SK-N-SH (cell line): ENCODE measurements at regions not wholly inside any gene's neighbourhood (a gene's known extent, or its start where the extent isn't known, plus 50 kb on each side); places are given as distances from the start of the nearest gene placed in this dataset.

Experiments
- CTCF ChIP-seq: fragments of 200-600 bp; sonication (generic); IDR thresholded peaks from 2 replicates; pipeline ENCODE4 v1.6.1; 2017; ENCODE audit warnings: antibody characterized with exemption, mild to moderate bottlenecking, moderate library complexity
- EZH2phosphoT487 ChIP-seq: fragments of 200-600 bp; sonication (generic); IDR thresholded peaks from 2 replicates; pipeline ENCODE4 v1.6.1; 2017; ENCODE audit warnings: low read depth, mixed run types, mild to moderate bottlenecking, antibody characterized with exemption, moderate library complexity, borderline replicate concordance
- FOSL2 ChIP-seq: IDR thresholded peaks from 2 replicates; pipeline ENCODE4 v1.4.0; 2012; ENCODE audit warnings: low read depth, mild to moderate bottlenecking, moderate library complexity, borderline replicate concordance
- MEF2A ChIP-seq: IDR thresholded peaks from 2 replicates; pipeline ENCODE4 v1.4.0; 2012; ENCODE audit warnings: low read depth, borderline replicate concordance
- MXI1 ChIP-seq: IDR thresholded peaks from 2 replicates; pipeline ENCODE4 v1.6.1; 2012; ENCODE audit warnings: mild to moderate bottlenecking, low read depth, low read length, improper control_type of control experiment
- NRF1 ChIP-seq: IDR thresholded peaks from 2 replicates; pipeline ENCODE4 v1.6.1; 2012; ENCODE audit warnings: low read depth, mild to moderate bottlenecking, low read length
- POLR2AphosphoS5 ChIP-seq: IDR thresholded peaks from 2 replicates; pipeline ENCODE4 v1.6.1; 2012; ENCODE audit warnings: low read depth, low read length
- RAD21 ChIP-seq: IDR thresholded peaks from 2 replicates; pipeline ENCODE4 v1.6.1; 2012; ENCODE audit warnings: mild to moderate bottlenecking, low read length
- SMC3 ChIP-seq: IDR thresholded peaks from 2 replicates; pipeline ENCODE4 v1.6.1; 2012; ENCODE audit warnings: low read depth, low read length, improper control_type of control experiment
- YY1 ChIP-seq: IDR thresholded peaks from 2 replicates; pipeline ENCODE4 v1.4.0; 2012; ENCODE audit warnings: low read depth, mild to moderate bottlenecking
- ZBTB33 ChIP-seq: IDR thresholded peaks from 2 replicates; pipeline ENCODE4 v1.4.0; 2012; ENCODE audit warnings: low read depth, borderline replicate concordance
- TF ChIP-seq, protein P1 (sequence below): IDR thresholded peaks from 2 replicates; pipeline ENCODE4 v1.6.1; 2012; ENCODE audit warnings: mild to moderate bottlenecking, low read depth, low read length, moderate library complexity
- TF ChIP-seq, protein P2 (sequence below): IDR thresholded peaks from 2 replicates; pipeline ENCODE4; 2012

DNA sequence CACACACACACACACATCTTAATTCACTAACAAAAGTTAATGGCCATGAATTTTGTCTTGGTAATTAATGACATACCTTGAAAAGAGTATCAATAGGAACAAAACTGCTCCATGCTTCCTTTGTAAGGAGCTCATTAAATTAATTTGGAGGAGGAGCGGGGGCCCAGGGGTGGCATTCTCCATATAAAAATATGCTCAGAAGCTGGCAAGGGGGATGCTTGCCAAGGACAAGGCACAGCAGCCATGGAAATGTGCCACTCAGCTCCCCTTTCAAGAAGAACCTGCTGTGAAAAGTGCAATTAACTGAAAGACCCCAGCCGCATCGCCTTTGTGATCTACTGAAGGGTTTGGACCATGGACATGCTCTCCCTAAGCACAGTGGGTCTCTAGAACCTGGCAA lies 385.9 kb upstream of the API5 start:
- TF ChIP-seq CTCF (no peak), POLR2AphosphoS5 (no peak), ZBTB33 (no peak), NRF1 (no peak), FOSL2 (no peak), RAD21 (no peak), SMC3 (no peak), EZH2phosphoT487 (no peak), MXI1 (no peak), YY1 (no peak), MEF2A (no peak)
- TF ChIP-seq, protein P1, sequence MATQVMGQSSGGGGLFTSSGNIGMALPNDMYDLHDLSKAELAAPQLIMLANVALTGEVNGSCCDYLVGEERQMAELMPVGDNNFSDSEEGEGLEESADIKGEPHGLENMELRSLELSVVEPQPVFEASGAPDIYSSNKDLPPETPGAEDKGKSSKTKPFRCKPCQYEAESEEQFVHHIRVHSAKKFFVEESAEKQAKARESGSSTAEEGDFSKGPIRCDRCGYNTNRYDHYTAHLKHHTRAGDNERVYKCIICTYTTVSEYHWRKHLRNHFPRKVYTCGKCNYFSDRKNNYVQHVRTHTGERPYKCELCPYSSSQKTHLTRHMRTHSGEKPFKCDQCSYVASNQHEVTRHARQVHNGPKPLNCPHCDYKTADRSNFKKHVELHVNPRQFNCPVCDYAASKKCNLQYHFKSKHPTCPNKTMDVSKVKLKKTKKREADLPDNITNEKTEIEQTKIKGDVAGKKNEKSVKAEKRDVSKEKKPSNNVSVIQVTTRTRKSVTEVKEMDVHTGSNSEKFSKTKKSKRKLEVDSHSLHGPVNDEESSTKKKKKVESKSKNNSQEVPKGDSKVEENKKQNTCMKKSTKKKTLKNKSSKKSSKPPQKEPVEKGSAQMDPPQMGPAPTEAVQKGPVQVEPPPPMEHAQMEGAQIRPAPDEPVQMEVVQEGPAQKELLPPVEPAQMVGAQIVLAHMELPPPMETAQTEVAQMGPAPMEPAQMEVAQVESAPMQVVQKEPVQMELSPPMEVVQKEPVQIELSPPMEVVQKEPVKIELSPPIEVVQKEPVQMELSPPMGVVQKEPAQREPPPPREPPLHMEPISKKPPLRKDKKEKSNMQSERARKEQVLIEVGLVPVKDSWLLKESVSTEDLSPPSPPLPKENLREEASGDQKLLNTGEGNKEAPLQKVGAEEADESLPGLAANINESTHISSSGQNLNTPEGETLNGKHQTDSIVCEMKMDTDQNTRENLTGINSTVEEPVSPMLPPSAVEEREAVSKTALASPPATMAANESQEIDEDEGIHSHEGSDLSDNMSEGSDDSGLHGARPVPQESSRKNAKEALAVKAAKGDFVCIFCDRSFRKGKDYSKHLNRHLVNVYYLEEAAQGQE, result no peak
- TF ChIP-seq, protein P2, sequence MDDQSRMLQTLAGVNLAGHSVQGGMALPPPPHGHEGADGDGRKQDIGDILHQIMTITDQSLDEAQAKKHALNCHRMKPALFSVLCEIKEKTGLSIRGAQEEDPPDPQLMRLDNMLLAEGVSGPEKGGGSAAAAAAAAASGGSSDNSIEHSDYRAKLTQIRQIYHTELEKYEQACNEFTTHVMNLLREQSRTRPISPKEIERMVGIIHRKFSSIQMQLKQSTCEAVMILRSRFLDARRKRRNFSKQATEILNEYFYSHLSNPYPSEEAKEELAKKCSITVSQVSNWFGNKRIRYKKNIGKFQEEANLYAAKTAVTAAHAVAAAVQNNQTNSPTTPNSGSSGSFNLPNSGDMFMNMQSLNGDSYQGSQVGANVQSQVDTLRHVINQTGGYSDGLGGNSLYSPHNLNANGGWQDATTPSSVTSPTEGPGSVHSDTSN, result no peak
